ENCODE measurements at regions not wholly inside any gene's neighbourhood (a gene's known extent, or its start where the extent isn't known, plus 50 kb on each side); places are given as distances from the start of the nearest gene placed in this dataset.

- in situ Hi-C loops (cut with MboI): no loop called here
- WGBS, 2 experiments (ENCODE audit: low coverage in 1 of 2, low lambda C conversion rate in 2 of 2, missing lambda C conversion rate in 2 of 2): 83 to 91% methylated on average over 2 of the region's 2 CpGs
- H3K4me3 ChIP-seq: no peak overlapping the region
- no peak overlapping the region for H2AFZ ChIP-seq
- H3K9me3 ChIP-seq (ENCODE audit: low read depth): no peaks in the 10 kb centered on the region
- H3K9me2 ChIP-seq (ENCODE audit: insufficient read depth): no peaks in the 10 kb centered on the region
- TF ChIP-seq EZH2phosphoT487 (IDR thresholded peaks at IDR 0.05; ENCODE audit: insufficient read depth, low read depth) (no peak), EZH2 (IDR thresholded peaks at IDR 0.05; ENCODE audit: insufficient read depth, poor library complexity, severe bottlenecking) (no peak)
- H4K20me1 ChIP-seq (ENCODE audit: insufficient read depth): no peaks in the 10 kb centered on the region
- H3K4me1 ChIP-seq (ENCODE audit: insufficient read depth): no peaks in the 10 kb centered on the region
- no peaks in the 10 kb centered on the region for H3F3A ChIP-seq (ENCODE audit: insufficient read depth)
- 0 out of 2 replicates have a peak, but pooled peaks cover 3% of the 10 kb centered on the region for H3K27me3 ChIP-seq (replicated peaks; ENCODE audit: insufficient read depth)
- H3K36me3 ChIP-seq (ENCODE audit: low read depth): no peaks in the 10 kb centered on the region
- no peaks in the 10 kb centered on the region for H3K79me2 ChIP-seq (ENCODE audit: insufficient read depth)
- peak; percentile 12 for DNase-seq
- no peak overlapping the region for H3K27ac ChIP-seq
- H3K9ac ChIP-seq: no peak overlapping the region
- H3K4me2 ChIP-seq (ENCODE audit: unreplicated experiment): no peak overlapping the region
These were observed 98.9 kb downstream of the SPRY1 start for GRCh38 chr4:123495530-123495929.

DNA sequence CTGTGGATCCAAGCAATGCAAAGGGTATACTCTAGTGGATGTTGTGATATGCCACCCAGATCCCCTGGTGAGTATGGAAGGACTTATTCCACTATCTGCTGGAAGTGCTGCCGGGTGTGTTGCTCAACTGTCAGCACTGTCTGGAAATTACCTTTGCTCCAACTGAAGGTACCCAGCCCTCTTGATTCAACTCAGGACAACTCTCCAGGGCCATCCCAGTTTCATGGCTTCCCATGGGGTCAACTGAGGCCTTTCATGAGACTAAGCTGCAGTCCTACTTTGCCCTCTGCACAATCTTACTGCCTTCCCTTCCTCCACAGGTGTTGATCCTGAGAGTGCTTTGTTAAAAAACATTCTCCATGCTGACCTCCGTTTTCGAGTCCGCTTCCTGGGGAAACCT lies 99.8 kb downstream of the SPRY1 start:
- in situ Hi-C loops (cut with MboI): no loop called here
- WGBS, 2 experiments (ENCODE audit: low coverage in 1 of 2, low lambda C conversion rate in 2 of 2, missing lambda C conversion rate in 2 of 2): 85 to 89% methylated on average over 4 of the region's 4 CpGs
- H4K20me1 ChIP-seq (ENCODE audit: insufficient read depth): no peaks in the 10 kb centered on the region

DNA sequence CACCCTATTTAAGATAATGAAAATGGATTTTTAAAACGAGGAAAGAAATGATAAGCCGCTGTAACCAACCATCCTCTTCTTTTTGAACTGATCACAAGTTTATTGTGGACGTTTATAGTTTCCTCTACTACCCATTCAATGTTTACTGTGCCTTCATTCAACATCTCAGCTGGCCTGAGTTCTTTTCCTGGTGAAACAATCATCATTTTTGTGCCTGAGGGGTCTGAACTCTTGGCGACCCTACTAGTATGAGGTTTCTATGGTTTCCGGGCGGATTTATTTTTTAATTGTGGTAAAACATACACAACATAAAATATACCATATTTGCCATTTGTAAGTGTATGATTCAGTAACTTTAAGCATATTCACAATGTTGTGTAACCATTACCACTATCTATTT lies 100.7 kb downstream of the SPRY1 start:
- WGBS, 2 experiments (ENCODE audit: low coverage in 1 of 2, low lambda C conversion rate in 2 of 2, missing lambda C conversion rate in 2 of 2): 68 to 73% methylated on average over 6 of the region's 6 CpGs

More for the DNA sequence above, 99.8 kb downstream of the SPRY1 start:
- Histone ChIP-seq H3K9ac (no peak overlapping the region), H3K4me3 (no peak overlapping the region), H3K27ac (no peak overlapping the region), H3F3A (ENCODE audit: insufficient read depth) (no peaks in the 10 kb centered on the region), H3K4me2 (ENCODE audit: unreplicated experiment) (no peak overlapping the region), H3K27me3 (replicated peaks; ENCODE audit: insufficient read depth) (0 out of 2 replicates have a peak, but pooled peaks cover 3% of the 10 kb centered on the region), H3K36me3 (ENCODE audit: low read depth) (no peaks in the 10 kb centered on the region), H3K9me2 (ENCODE audit: insufficient read depth) (no peaks in the 10 kb centered on the region), H3K9me3 (ENCODE audit: low read depth) (no peaks in the 10 kb centered on the region), H2AFZ (no peak overlapping the region), H3K4me1 (ENCODE audit: insufficient read depth) (no peaks in the 10 kb centered on the region), H3K79me2 (ENCODE audit: insufficient read depth) (no peaks in the 10 kb centered on the region)
- TF ChIP-seq EZH2 (IDR thresholded peaks at IDR 0.05; ENCODE audit: insufficient read depth, poor library complexity, severe bottlenecking) (no peak), EZH2phosphoT487 (IDR thresholded peaks at IDR 0.05; ENCODE audit: insufficient read depth, low read depth) (no peak)
- DNase-seq: no peak

GRCh38 chr4:123501733-123502132 lies 105.1 kb downstream of the SPRY1 start:
- WGBS, 2 experiments (ENCODE audit: low coverage in 1 of 2, low lambda C conversion rate in 2 of 2, missing lambda C conversion rate in 2 of 2): 52 to 79% methylated on average over 1 of the region's 1 CpG
- no peaks in the 10 kb centered on the region for H3K4me1 ChIP-seq (ENCODE audit: insufficient read depth)

More for the DNA sequence above, 100.7 kb downstream of the SPRY1 start:
- Histone ChIP-seq H3K79me2 (ENCODE audit: insufficient read depth) (no peaks in the 10 kb centered on the region), H3K36me3 (ENCODE audit: low read depth) (no peaks in the 10 kb centered on the region), H2AFZ (no peak overlapping the region), H3K27ac (no peak overlapping the region), H4K20me1 (ENCODE audit: insufficient read depth) (no peaks in the 10 kb centered on the region), H3K27me3 (replicated peaks; ENCODE audit: insufficient read depth) (0 out of 2 replicates have a peak, but pooled peaks cover 3% of the 10 kb centered on the region), H3K4me2 (ENCODE audit: unreplicated experiment) (no peak overlapping the region), H3K4me3 (no peak overlapping the region), H3K9me3 (ENCODE audit: low read depth) (no peaks in the 10 kb centered on the region), H3K9ac (no peak overlapping the region), H3K4me1 (ENCODE audit: insufficient read depth) (no peaks in the 10 kb centered on the region), H3K9me2 (ENCODE audit: insufficient read depth) (no peaks in the 10 kb centered on the region), H3F3A (ENCODE audit: insufficient read depth) (no peaks in the 10 kb centered on the region)
- in situ Hi-C loops (cut with MboI): no loop called here
- TF ChIP-seq EZH2phosphoT487 (IDR thresholded peaks at IDR 0.05; ENCODE audit: insufficient read depth, low read depth) (no peak), EZH2 (IDR thresholded peaks at IDR 0.05; ENCODE audit: insufficient read depth, poor library complexity, severe bottlenecking) (no peak)
- no peak for DNase-seq

More at GRCh38 chr4:123501733-123502132, 105.1 kb downstream of the SPRY1 start:
- Histone ChIP-seq H4K20me1 (ENCODE audit: insufficient read depth) (no peaks in the 10 kb centered on the region), H3K9me3 (ENCODE audit: low read depth) (no peaks in the 10 kb centered on the region), H2AFZ (no peak overlapping the region), H3K27me3 (replicated peaks; ENCODE audit: insufficient read depth) (0 out of 2 replicates have a peak, but pooled peaks cover 3% of the 10 kb centered on the region), H3K4me2 (ENCODE audit: unreplicated experiment) (no peak overlapping the region), H3F3A (ENCODE audit: insufficient read depth) (no peaks in the 10 kb centered on the region), H3K9me2 (ENCODE audit: insufficient read depth) (no peaks in the 10 kb centered on the region), H3K9ac (no peak overlapping the region), H3K27ac (no peak overlapping the region), H3K4me3 (no peak overlapping the region), H3K36me3 (ENCODE audit: low read depth) (no peaks in the 10 kb centered on the region), H3K79me2 (ENCODE audit: insufficient read depth) (no peaks in the 10 kb centered on the region)
- DNase-seq: no peak
- in situ Hi-C loops (cut with MboI): no loop called here
- TF ChIP-seq EZH2phosphoT487 (IDR thresholded peaks at IDR 0.05; ENCODE audit: insufficient read depth, low read depth) (no peak), EZH2 (IDR thresholded peaks at IDR 0.05; ENCODE audit: insufficient read depth, poor library complexity, severe bottlenecking) (no peak)
